HEK293T (cell line): ENCODE measurements at regions not wholly inside any gene's neighbourhood (a gene's known extent, or its start where the extent isn't known, plus 50 kb on each side); places are given as distances from the start of the nearest gene placed in this dataset.

Source experiments
- CTCF ChIA-PET: fragments of 350-600 bp; formaldehyde crosslinking; extraction: SDS; loops from one replicate; lab custom pipeline; 2021; ENCODE audit warnings: antibody characterized with exemption, inconsistent platforms; lab: Yijun Ruan, JAX
- POLR2A ChIA-PET: fragments of 350-600 bp; formaldehyde crosslinking; extraction: SDS; loops from one replicate; lab custom pipeline; 2020; ENCODE audit warnings: antibody characterized with exemption, inconsistent platforms; lab: Yijun Ruan, JAX
- DNase-seq: peaks from one replicate; pipeline ENCODE4 v3.0.0; 2012; ENCODE audit warnings: mixed read lengths; ENCODE audit errors: extremely low spot score
- ARNT ChIP-seq: fragments of 450-650 bp; IDR thresholded peaks from 2 replicates; pipeline ENCODE4 v1.6.1; 2017; ENCODE audit warnings: mild to moderate bottlenecking
- BHLHE40 ChIP-seq: fragments of 450-650 bp; IDR thresholded peaks from 2 replicates; pipeline ENCODE4 v1.6.1; 2016; ENCODE audit warnings: mild to moderate bottlenecking, moderate library complexity, borderline replicate concordance
- CTBP1 ChIP-seq: fragments of 450-650 bp; IDR thresholded peaks from 2 replicates; pipeline ENCODE4 v1.6.1; 2016; ENCODE audit warnings: borderline replicate concordance
- ELF4 ChIP-seq: fragments of 450-650 bp; IDR thresholded peaks from 2 replicates; pipeline ENCODE4 v1.6.1; 2017; ENCODE audit warnings: antibody characterized with exemption
- FOXA1 ChIP-seq: fragments of 450-650 bp; IDR thresholded peaks from 2 replicates; pipeline ENCODE4 v1.6.1; 2016; ENCODE audit warnings: mild to moderate bottlenecking
- FOXK2 ChIP-seq: fragments of 450-650 bp; IDR thresholded peaks from 2 replicates; pipeline ENCODE4 v1.6.1; 2016; ENCODE audit warnings: mild to moderate bottlenecking
- FOXM1 ChIP-seq: fragments of 450-650 bp; IDR thresholded peaks from 2 replicates; pipeline ENCODE4 v1.6.1; 2017; ENCODE audit warnings: mild to moderate bottlenecking, borderline replicate concordance
- HDGF ChIP-seq: fragments of 450-650 bp; IDR thresholded peaks from 2 replicates; pipeline ENCODE4 v1.6.1; 2017; ENCODE audit warnings: antibody characterized with exemption, borderline replicate concordance
- L3MBTL2 ChIP-seq: fragments of 450-650 bp; conservative IDR thresholded peaks from 2 replicates; pipeline ENCODE4 v1.6.1; 2016; ENCODE audit warnings: mild to moderate bottlenecking
- LEF1 ChIP-seq: fragments of 450-650 bp; IDR thresholded peaks from 2 replicates; pipeline ENCODE4 v1.6.1; 2017; ENCODE audit warnings: mild to moderate bottlenecking, borderline replicate concordance
- NFRKB ChIP-seq: fragments of 450-650 bp; IDR thresholded peaks from 2 replicates; pipeline ENCODE4 v1.6.1; 2016; ENCODE audit warnings: mild to moderate bottlenecking, moderate library complexity
- SP1 ChIP-seq: fragments of 450-650 bp; IDR thresholded peaks from 2 replicates; pipeline ENCODE4 v1.6.1; 2017
- SUZ12 ChIP-seq: fragments of 450-650 bp; IDR thresholded peaks from 2 replicates; pipeline ENCODE4 v1.6.1; 2016; ENCODE audit warnings: mild to moderate bottlenecking
- TARDBP ChIP-seq: fragments of 450-650 bp; IDR thresholded peaks from 2 replicates; pipeline ENCODE4 v1.6.1; 2016
- ZNF384 ChIP-seq: fragments of 450-650 bp; IDR thresholded peaks from 2 replicates; pipeline ENCODE4 v1.6.1; 2016
- TF ChIP-seq, protein P1 (sequence below): fragments of 450-650 bp; IDR thresholded peaks from 2 replicates; pipeline ENCODE4 v1.6.1; 2016

DNA sequence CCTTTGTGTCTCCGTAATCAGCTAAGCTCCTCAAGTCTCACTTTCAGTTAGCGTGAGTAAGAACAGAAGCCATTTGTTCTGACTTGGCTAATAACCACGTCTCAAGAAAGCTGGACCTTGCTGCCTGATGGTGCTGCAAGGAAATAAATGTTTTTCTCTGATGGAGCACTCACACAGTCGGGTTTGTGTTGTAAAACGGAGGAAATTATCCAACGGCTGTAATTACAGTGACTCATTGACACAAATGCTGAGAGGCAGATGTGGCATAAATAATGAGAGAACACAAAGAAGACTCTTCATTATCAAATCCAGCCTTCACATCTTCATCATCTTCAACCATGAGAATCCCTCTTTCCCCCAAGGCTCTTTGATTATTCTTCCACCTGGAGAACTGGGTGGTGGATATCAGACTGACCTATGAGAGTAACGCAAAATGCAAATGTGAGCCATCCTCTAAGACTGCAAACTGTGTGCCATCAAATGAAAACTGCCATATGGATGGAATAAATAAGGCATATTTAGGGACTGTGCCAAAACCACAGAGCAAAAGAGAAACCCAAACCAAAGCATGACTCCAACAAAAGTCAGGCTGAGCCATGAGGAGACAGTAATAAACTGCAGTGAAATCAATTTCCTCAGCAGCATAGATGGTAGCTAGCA is 252.6 kb downstream of the RND3 start:
- ChIA-PET POLR2A (no interaction called here), CTCF (no interaction called here)
- TF ChIP-seq FOXM1 (no peak), FOXA1 (no peak), ZNF384 (no peak), SUZ12 (no peak), ARNT (no peak), ELF4 (no peak), NFRKB (no peak), SP1 (no peak), CTBP1 (no peak), FOXK2 (no peak), L3MBTL2 (no peak), HDGF (no peak), BHLHE40 (no peak), TARDBP (no peak), LEF1 (no peak)
- TF ChIP-seq, protein P1, sequence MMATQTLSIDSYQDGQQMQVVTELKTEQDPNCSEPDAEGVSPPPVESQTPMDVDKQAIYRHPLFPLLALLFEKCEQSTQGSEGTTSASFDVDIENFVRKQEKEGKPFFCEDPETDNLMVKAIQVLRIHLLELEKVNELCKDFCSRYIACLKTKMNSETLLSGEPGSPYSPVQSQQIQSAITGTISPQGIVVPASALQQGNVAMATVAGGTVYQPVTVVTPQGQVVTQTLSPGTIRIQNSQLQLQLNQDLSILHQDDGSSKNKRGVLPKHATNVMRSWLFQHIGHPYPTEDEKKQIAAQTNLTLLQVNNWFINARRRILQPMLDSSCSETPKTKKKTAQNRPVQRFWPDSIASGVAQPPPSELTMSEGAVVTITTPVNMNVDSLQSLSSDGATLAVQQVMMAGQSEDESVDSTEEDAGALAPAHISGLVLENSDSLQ, result no peak
- no peak for DNase-seq

DNA sequence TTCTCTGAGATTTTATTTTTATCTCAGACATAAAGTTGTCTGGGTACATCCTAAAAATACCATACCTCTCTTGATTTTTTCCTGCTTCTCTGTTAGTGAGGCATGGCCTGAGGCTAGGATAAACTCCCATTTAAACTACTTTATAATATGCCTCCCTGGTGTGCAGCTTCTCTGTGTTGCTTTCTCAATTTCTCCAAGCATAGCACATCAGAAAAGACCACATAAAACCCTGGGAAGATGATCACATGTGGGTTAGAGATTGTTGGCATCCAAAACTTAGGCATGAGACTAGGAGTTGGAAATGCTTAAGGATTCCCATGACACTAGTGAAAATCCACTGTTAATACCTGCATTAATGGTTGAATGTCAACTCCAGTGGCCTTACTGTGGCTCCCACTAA is 254.6 kb downstream of the RND3 start:
- TF ChIP-seq FOXA1 (no peak), CTBP1 (no peak), FOXM1 (no peak)
- CTCF ChIA-PET, result no interaction called here
- DNase-seq, result no peak
- POLR2A ChIA-PET, result no interaction called here

DNA sequence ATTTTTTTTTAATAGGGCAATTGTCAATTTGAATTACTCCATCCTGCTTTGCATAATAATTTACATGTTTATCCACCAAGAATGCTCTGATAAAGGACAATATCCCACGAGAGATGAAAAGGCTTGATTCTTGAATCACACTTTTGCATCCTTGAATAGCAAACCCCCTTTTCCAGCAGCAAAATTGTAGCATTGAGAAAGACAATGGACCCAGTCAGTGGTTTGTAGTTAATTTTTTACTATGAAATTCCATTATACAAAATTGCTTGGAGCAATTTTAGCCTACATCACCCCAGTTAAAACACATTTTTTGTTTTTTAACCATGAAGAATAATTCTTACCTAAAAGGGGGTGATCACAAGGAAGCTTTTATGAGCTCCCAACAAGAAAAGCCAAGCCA is 255.1 kb downstream of the RND3 start:
- CTCF ChIA-PET, result no interaction called here
- DNase-seq, result no peak
- POLR2A ChIA-PET, result no interaction called here
- TF ChIP-seq CTBP1 (no peak), FOXK2 (no peak)

DNA sequence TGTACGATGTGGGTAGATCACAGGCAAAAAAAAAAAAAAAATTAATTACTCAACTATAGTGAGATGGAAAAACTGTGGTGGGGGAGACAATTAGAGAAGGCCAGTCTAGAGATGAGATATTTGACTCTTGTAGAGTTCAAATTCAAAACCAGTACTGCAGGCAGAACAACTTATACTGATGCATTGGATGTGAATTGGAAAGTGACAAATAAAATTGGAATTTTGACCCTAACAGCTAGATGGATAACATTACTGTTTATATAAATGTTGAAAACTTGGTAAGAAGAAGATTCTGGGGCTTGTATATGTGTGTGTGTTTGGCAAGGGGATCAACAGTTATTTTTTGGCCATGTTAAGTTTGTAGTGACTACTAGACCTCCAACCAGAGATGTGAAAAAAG is 256.9 kb downstream of the RND3 start:
- no peak for TF ChIP-seq ZNF384
- no peak for TF ChIP-seq LEF1
- no peak for TF ChIP-seq SP1
- no peak for TF ChIP-seq SUZ12
- no peak for TF ChIP-seq L3MBTL2
- no peak for TF ChIP-seq BHLHE40
- TF ChIP-seq FOXM1, result no peak
- TF ChIP-seq ARNT, result no peak
- POLR2A ChIA-PET, result no interaction called here
- DNase-seq, result no peak
- CTCF ChIA-PET, result no interaction called here

DNA sequence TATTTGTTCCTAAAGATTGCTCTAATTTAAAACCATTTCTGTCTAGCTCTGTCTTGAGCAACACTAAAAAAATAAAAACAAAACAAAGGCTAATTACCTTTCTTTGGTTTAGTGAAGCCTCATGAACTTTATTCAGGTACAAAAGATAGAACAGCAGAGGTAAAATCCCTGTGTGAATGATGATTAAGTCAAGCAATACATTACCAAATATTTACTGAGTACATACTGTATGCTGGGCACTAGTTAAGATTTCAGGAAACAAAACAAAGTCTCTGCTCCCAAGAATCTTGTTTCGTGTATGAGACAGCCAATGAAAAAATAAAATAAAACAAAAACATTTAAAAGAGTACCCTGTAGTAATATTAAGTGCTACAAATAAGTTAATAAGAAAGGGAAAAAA is 257.5 kb downstream of the RND3 start:
- no peak for DNase-seq
- TF ChIP-seq SP1 (no peak), FOXA1 (no peak), BHLHE40 (no peak), ELF4 (no peak), TARDBP (no peak), ARNT (no peak), LEF1 (no peak), FOXK2 (no peak)
- POLR2A ChIA-PET, result no interaction called here
- CTCF ChIA-PET, result no interaction called here

DNA sequence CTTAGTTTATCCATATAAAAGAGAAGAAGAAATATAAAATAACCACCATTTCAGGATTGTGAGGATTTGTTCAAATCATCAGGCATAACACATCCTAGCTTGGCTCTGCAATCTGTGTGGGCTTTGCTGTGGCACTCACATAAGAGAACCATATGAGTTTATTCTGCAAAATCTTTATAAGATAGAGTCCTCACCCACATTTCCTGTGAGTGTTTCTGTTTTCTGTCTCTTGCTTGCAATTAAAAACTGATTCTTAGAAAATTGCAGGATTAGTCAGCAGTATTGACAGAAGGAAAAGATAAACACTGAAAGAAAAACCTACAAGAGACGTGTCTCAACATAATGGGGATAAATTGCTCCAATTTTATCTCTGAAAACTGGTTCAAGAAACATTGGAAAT is 258.5 kb downstream of the RND3 start:
- ChIA-PET CTCF (no interaction called here), POLR2A (no interaction called here)
- TF ChIP-seq, protein P1, result no peak
- DNase-seq, result no peak

DNA sequence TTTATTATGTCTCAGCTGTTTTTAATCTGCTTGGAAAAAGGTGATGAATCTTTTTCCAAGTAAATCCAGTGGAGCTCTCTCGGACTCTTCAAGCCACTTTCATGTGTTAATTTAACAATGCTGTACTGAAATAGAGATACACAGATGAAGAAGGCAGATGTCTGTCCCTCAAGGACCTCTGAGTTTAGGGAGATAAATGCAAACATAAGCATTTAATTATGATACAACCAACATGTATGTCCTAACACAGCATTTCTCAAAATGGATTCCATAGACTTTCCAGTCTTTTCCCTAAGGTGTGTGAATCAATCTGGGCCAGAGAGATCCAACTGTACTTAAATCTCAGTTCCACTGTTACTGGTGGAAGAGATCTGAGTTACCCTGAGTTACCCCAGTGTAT is 262.4 kb downstream of the RND3 start:
- TF ChIP-seq ELF4 (no peak), FOXA1 (no peak), FOXK2 (no peak), NFRKB (no peak), LEF1 (no peak)
- CTCF ChIA-PET, result no interaction called here

DNA sequence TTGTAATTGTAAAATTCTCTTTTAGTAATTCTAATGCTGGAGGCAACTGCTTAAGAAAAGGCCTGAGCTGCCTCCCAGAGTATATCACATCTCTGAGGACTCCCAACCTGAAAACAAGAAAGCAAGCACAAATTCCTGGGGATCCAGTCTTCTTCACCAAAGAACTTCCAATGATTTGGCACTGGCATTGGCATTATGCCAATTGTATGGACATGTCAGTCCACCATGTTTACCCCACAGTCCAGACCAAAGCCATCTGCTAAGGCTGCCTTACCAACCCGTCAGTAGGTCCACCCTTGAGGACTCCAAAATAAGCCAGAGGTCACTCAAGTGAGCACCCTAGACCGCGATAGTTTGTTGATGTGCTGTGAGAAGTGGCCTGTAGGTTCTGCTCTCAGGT is 263.1 kb downstream of the RND3 start:
- TF ChIP-seq ZNF384 (no peak), LEF1 (no peak), TARDBP (no peak), SP1 (no peak)
- TF ChIP-seq, protein P1, result no peak
- POLR2A ChIA-PET, result no interaction called here
- DNase-seq, result no peak
- CTCF ChIA-PET, result no interaction called here

More for the DNA sequence above, 262.4 kb downstream of the RND3 start:
- no peak for DNase-seq
- POLR2A ChIA-PET, result no interaction called here
